ENCODE measurements at regions not wholly inside any gene's neighbourhood (a gene's known extent, or its start where the extent isn't known, plus 50 kb on each side); places are given as distances from the start of the nearest gene placed in this dataset.

DNA sequence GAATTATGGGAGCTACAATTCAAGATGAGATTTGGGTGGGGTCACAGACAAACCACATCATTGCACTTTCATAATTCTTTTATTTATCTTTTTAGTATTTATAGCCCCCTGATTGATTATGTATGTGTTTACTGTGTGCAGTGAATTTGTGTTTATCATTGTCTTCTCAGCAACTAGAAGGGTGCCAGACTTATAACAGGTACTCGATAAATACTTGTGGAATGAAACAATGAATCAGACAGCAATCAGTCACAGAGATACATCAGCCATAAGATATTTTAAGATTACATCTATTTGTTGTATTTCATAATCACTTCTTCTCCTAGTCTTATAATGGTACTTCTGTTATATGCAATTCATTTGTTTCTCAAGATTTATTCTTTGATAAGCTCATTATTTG is 273.2 kb downstream of the PTPRC start:
- no peaks in the 10 kb centered on the region for H3K27me3 ChIP-seq
- no peaks in the 10 kb centered on the region for H3K36me3 ChIP-seq
- intact Hi-C loops (cut with DNase I), result no loop called here
- no peak overlapping the region for H3K4me3 ChIP-seq
- no peak overlapping the region for H3K9ac ChIP-seq (ENCODE audit: low read depth in 2 of 2, low read length in 2 of 2)
- DNase-seq, result no peak
- no peaks in the 10 kb centered on the region for H3K9me3 ChIP-seq
- H3K27ac ChIP-seq, result no peak overlapping the region
- TF ChIP-seq, protein P1, sequence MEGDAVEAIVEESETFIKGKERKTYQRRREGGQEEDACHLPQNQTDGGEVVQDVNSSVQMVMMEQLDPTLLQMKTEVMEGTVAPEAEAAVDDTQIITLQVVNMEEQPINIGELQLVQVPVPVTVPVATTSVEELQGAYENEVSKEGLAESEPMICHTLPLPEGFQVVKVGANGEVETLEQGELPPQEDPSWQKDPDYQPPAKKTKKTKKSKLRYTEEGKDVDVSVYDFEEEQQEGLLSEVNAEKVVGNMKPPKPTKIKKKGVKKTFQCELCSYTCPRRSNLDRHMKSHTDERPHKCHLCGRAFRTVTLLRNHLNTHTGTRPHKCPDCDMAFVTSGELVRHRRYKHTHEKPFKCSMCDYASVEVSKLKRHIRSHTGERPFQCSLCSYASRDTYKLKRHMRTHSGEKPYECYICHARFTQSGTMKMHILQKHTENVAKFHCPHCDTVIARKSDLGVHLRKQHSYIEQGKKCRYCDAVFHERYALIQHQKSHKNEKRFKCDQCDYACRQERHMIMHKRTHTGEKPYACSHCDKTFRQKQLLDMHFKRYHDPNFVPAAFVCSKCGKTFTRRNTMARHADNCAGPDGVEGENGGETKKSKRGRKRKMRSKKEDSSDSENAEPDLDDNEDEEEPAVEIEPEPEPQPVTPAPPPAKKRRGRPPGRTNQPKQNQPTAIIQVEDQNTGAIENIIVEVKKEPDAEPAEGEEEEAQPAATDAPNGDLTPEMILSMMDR (IDR thresholded peaks at IDR 0.05), result no peak
- no peaks in the 10 kb centered on the region for H3K4me1 ChIP-seq

DNA sequence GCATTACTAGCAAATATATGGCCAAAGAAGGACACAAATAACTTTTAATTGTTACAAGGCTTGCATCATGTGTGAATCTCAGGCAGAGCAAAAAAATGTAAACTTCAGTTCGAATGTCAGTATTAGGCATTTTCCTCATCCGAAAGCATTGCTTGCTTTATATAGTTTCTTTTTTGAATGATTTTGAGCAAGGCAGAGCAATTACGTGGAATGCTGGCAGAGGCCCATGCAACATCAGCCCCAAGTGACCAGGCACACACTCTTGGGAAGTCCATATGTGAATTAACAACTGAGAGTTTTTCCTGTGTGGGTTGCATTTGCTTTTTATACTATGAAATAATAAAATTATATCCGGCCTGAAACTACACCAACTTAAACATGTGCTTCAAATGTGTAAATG is 274.8 kb downstream of the PTPRC start:
- intact Hi-C loops (cut with DNase I), result no loop called here
- no peaks in the 10 kb centered on the region for H3K4me1 ChIP-seq
- no peaks in the 10 kb centered on the region for H3K9me3 ChIP-seq
- no peak for DNase-seq
- H3K27me3 ChIP-seq, result no peaks in the 10 kb centered on the region
- H3K27ac ChIP-seq, result no peak overlapping the region
- H3K9ac ChIP-seq (ENCODE audit: low read depth in 2 of 2, low read length in 2 of 2), result no peak overlapping the region
- no peaks in the 10 kb centered on the region for H3K36me3 ChIP-seq
- TF ChIP-seq, protein P1 (IDR thresholded peaks at IDR 0.05), result no peak
- H3K4me3 ChIP-seq, result no peak overlapping the region

DNA sequence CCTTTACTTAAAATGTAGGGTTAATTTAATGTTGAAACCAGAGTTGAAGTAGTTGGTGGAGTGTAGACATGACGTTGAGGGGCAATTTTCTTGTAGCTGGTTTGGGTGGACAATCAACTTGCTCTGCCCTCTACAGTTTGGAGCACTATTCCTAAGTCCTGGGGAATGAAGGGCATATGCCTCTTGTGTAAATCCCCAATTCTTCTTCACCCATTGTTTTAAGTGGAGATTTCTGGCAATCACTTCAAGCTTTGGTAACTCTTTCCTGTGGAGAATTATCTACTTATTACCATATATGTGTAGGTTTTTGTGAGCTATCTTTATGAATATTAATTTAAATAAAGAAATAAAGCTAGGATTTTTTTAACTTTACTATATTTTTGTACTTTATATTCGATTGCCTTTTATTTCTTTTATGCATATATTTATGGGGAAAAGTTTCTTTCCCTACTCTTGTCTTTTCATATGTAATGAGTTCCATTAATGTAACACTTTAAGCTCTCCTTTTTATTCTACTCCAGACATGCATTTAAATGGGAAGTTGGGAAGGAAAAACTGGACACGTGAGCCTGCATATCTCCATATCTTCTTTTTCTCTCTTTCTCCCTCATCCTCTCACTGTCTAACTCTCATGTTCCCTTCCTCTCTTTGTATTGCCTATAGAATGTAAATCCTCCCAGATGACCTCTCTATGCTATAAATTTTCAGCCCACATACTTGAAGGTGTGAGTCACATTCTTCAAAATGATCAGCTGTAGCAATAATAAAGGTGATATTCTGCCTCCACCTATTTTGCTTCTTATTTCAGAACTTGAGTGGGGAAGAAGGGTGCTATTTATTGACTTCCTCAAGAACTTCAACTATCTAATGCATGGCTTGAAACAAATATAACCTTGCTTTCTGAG is 276.7 kb downstream of the PTPRC start:
- H3K27me3 ChIP-seq, result no peaks in the 10 kb centered on the region
- H3K27ac ChIP-seq, result no peak overlapping the region
- no peaks in the 10 kb centered on the region for H3K9me3 ChIP-seq
- H3K4me3 ChIP-seq, result no peak overlapping the region
- DNase-seq, result no peak
- no peaks in the 10 kb centered on the region for H3K36me3 ChIP-seq
- intact Hi-C loops (cut with DNase I), result no loop called here
- no peak overlapping the region for H3K9ac ChIP-seq (ENCODE audit: low read depth in 2 of 2, low read length in 2 of 2)
- TF ChIP-seq, protein P1 (IDR thresholded peaks at IDR 0.05), result no peak
- H3K4me1 ChIP-seq, result no peaks in the 10 kb centered on the region

DNA sequence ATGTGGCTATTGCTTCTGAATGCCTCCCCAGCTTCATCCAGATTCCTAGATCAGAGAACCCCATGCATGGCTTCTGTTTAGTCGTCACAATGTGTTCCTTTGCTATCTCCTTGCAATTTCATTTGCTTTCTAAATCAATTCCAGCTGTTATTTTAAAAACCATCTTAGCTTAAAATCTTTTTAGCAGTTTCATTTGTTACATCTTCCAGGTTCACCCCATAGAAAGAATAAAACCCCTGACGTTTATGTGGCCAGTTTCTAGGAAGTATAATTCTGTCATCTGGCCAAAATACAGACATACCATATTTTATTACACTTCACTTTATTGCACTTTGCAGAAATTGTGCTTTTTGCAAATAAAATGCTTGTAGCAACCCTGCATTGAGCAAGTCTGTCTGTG is 278.4 kb downstream of the PTPRC start:
- H3K9ac ChIP-seq (ENCODE audit: low read depth in 2 of 2, low read length in 2 of 2), result no peak overlapping the region
- H3K9me3 ChIP-seq, result no peaks in the 10 kb centered on the region
- DNase-seq, result no peak
- intact Hi-C loops (cut with DNase I), result no loop called here
- H3K4me3 ChIP-seq, result no peak overlapping the region
- H3K27me3 ChIP-seq, result no peaks in the 10 kb centered on the region
- no peak overlapping the region for H3K27ac ChIP-seq
- no peaks in the 10 kb centered on the region for H3K36me3 ChIP-seq
- no peaks in the 10 kb centered on the region for H3K4me1 ChIP-seq
- TF ChIP-seq, protein P1 (IDR thresholded peaks at IDR 0.05), result no peak

DNA sequence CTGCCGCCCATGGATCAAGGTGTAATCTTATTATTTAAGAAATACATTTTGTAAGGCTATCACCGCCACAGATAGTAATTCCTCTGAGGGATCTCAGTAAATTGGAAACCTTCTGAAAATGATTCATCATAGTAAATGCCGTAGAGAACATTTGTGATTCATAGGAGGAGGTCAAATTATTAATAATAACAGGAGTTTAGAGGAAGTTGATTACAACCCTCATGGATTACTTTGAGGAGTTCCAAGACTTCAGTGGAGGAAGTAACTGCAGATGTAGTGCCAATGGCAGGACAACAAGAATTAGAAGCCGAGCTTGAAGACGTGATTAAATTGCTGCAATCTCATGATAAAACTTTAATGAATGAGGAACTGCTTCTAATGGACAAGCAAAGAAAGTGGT is 280.1 kb downstream of the PTPRC start:
- no peak for DNase-seq
- TF ChIP-seq, protein P1 (IDR thresholded peaks at IDR 0.05), result no peak
- intact Hi-C loops (cut with DNase I), result no loop called here

More for the DNA sequence above, 280.1 kb downstream of the PTPRC start:
- no peak overlapping the region for H3K4me3 ChIP-seq
- no peak overlapping the region for H3K9ac ChIP-seq (ENCODE audit: low read depth in 2 of 2, low read length in 2 of 2)
- H3K9me3 ChIP-seq, result no peaks in the 10 kb centered on the region
- H3K4me1 ChIP-seq, result no peaks in the 10 kb centered on the region
- H3K27ac ChIP-seq, result no peak overlapping the region
- H3K27me3 ChIP-seq, result no peaks in the 10 kb centered on the region
- no peaks in the 10 kb centered on the region for H3K36me3 ChIP-seq

All from colonic mucosa (tissue), 4 donors.